Activated naive CD8-positive, alpha-beta T cell treated with anti-CD3 and anti-CD28 coated beads, Interleukin-2, amount 10 ng/mL, durations not matched to agents 7 days and 5 days (primary cell): ENCODE measurements at regions not wholly inside any gene's neighbourhood (a gene's known extent, or its start where the extent isn't known, plus 50 kb on each side); places are given as distances from the start of the nearest gene placed in this dataset.

Experiments
- ATAC-seq: fragments of 150-1000 bp; cut with Tn5 transposase; one replicate; pipeline ENCODE4 v1.10.0; 2021; ENCODE audit warnings: low read depth, moderate library complexity
- POLR2A ChIA-PET: fragments of 350-600 bp; sonication (Branson Sonifier 250); formaldehyde crosslinking; loops from one replicate; lab custom pipeline; 2021; ENCODE audit warnings: antibody characterized with exemption; lab: Charles Lee
- DNase-seq: peaks from one replicate; pipeline ENCODE4 v3.0.0; 2021
- H3K27ac Mint-ChIP-seq: one replicate; pipeline ENCODE4 v1.8.0; 2022; ENCODE audit warnings: mild to moderate bottlenecking, mixed read lengths
- H3K27me3 Mint-ChIP-seq: one replicate; pipeline ENCODE4 v1.8.0; 2022; ENCODE audit warnings: mild to moderate bottlenecking, moderate library complexity, mixed read lengths
- H3K36me3 Mint-ChIP-seq: one replicate; pipeline ENCODE4 v1.8.0; 2021; ENCODE audit warnings: mild to moderate bottlenecking, mixed read lengths
- H3K4me1 Mint-ChIP-seq: one replicate; pipeline ENCODE4 v1.8.0; 2021; ENCODE audit warnings: mixed read lengths
- H3K4me3 Mint-ChIP-seq: one replicate; pipeline ENCODE4 v1.8.0; 2022; ENCODE audit warnings: mild to moderate bottlenecking, moderate library complexity, mixed read lengths
- H3K9me3 Mint-ChIP-seq: one replicate; pipeline ENCODE4 v1.8.0; 2021; ENCODE audit warnings: mixed read lengths

DNA sequence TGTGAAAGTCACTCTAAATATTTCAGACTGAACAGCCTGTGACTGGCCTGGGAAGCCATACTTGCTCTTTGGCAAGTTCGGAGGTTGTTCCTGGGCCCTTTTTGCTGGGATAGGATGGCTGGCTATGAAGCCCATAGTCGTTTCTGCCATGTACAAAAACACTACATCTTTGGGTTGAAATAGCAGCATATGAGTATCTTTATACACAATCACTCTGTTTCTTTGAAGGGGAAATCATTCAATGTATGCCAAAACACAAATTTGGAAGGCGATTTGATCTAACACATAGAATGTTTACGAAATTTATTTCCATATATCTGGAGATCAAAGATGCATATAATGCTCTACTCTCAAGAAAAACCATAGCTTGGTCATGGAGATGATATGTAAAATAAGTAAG, 192.9 kb downstream of the SQOR start:
- H3K27ac Mint-ChIP-seq = no peak overlapping the region
- no peak overlapping the region for H3K4me3 Mint-ChIP-seq
- peaks cover 3% of the 10 kb centered on the region for H3K27me3 Mint-ChIP-seq
- no peaks in the 10 kb centered on the region for H3K4me1 Mint-ChIP-seq
- no peaks in the 10 kb centered on the region for H3K9me3 Mint-ChIP-seq
- POLR2A ChIA-PET = no interaction called here
- DNase-seq (no peak), ATAC-seq (no peak)
- no peaks in the 10 kb centered on the region for H3K36me3 Mint-ChIP-seq

DNA sequence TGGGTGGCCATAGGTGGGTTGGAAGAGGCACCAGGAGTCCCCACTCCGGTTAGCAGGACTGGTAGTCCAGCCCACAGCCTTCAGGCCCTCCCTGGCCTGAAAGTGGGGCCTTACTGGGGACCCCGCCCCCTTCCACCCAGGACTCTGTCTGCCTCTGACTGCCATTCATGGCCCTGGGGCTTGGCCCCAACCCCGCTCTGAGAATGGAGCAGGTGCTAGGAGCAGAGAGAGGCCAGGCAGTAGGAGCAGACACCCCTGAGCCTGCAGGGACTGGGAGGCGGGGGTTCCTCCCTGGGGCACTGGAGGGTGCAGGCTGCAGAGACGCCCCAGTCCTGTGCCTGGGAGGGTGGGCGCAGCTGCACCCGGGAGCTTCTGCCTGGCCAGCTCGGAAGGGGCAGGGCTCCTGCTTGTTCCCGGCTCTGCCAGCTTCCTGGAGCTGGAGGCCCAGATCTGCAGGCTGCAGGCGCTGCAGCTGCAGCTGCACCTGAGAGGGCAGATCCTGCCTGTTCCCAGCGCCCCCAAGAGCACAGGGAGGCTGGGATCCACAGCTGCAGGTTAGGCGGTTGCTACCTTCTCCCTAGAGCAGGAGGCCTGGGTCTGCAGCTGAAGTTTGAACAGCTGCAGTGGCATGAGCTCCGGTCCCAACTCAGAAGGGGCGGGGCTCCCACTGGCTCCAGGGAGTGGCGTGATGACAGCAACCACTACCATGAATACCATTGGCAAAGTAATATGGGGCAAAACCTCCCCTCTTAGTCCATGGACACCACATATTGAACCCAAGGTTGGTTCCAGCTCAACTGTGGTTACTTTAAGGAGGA, 194.7 kb downstream of the SQOR start:
- DNase-seq (no peak), ATAC-seq (no peak)
- no peaks in the 10 kb centered on the region for H3K27me3 Mint-ChIP-seq
- H3K36me3 Mint-ChIP-seq = no peaks in the 10 kb centered on the region
- no peak overlapping the region for H3K4me3 Mint-ChIP-seq
- no peaks in the 10 kb centered on the region for H3K4me1 Mint-ChIP-seq
- H3K9me3 Mint-ChIP-seq = no peaks in the 10 kb centered on the region
- no peak overlapping the region for H3K27ac Mint-ChIP-seq
- POLR2A ChIA-PET = no interaction called here

DNA sequence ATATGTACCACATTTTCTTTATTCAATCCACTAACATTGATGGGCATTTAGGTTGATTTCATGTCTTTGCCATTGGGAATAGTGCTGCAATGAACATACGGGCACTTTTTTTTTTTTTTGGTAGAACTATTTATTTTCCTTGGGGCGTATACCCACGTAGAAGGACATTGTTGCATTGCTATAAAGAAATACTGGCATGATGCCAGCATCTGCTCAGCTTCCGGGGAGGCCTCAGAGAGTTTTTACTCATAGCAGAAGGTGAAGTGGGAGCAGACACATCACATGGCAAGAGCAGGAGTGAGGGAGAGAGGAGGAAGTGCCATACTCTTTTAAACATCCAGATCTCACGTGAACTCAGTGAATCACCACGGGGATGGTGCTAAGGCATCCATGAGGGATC, 197.0 kb downstream of the SQOR start:
- POLR2A ChIA-PET = no interaction called here
- no peak for ATAC-seq
- H3K4me1 Mint-ChIP-seq = no peaks in the 10 kb centered on the region
- no peaks in the 10 kb centered on the region for H3K9me3 Mint-ChIP-seq
- no peak overlapping the region for H3K27ac Mint-ChIP-seq
- H3K4me3 Mint-ChIP-seq = no peak overlapping the region
- no peaks in the 10 kb centered on the region for H3K36me3 Mint-ChIP-seq
- DNase-seq = no peak
- H3K27me3 Mint-ChIP-seq = no peaks in the 10 kb centered on the region

DNA sequence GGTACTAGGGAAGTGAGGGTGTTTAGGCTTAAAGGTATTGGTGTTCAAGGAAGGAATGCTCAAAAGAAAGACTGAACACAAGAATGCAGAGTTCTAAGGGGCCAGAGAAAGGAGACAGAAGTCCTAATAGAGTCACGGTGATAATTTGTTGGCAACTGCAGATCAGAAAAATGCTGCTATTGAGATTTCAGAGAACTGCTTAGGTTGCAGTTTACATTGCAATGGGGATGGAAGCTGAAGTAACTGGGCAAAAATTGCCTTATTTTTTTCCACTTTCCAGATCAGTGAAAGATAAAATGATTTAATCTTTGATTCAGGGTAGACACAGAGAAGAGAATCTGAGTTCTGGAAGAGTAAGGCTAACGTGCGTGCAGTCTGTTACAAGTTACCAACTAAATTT, 199.8 kb downstream of the SQOR start:
- DNase-seq = no peak
- no peak for ATAC-seq
- H3K4me1 Mint-ChIP-seq = no peaks in the 10 kb centered on the region
- no peak overlapping the region for H3K27ac Mint-ChIP-seq
- no peaks in the 10 kb centered on the region for H3K36me3 Mint-ChIP-seq
- no peaks in the 10 kb centered on the region for H3K27me3 Mint-ChIP-seq
- H3K4me3 Mint-ChIP-seq = no peak overlapping the region
- POLR2A ChIA-PET = no interaction called here
- no peaks in the 10 kb centered on the region for H3K9me3 Mint-ChIP-seq

DNA sequence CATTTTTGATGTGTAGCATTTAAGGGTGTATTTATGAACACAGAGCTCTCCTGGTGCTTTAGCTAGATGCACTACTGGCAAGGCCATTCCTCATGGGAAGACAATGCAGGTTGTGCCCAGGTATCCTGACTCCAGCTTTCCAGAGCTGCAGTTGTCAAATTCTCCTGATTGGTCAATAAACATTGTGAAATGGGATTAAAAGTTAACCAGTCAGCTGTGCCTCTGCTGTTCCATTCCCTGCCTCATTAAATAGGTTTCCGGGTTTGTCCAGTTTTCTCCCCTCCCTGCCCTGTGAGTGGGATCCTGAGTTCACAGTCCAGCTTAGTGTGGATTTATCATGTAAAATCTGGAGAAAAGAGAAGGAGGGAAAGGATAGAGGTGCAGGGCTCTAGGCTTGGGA, 207.3 kb downstream of the SQOR start:
- H3K36me3 Mint-ChIP-seq = no peaks in the 10 kb centered on the region
- DNase-seq (no peak), ATAC-seq (no peak)
- peaks cover 8% of the 10 kb centered on the region for H3K27me3 Mint-ChIP-seq
- POLR2A ChIA-PET = no interaction called here
- H3K4me3 Mint-ChIP-seq = no peak overlapping the region
- no peaks in the 10 kb centered on the region for H3K9me3 Mint-ChIP-seq
- no peak overlapping the region for H3K27ac Mint-ChIP-seq
- no peaks in the 10 kb centered on the region for H3K4me1 Mint-ChIP-seq

DNA sequence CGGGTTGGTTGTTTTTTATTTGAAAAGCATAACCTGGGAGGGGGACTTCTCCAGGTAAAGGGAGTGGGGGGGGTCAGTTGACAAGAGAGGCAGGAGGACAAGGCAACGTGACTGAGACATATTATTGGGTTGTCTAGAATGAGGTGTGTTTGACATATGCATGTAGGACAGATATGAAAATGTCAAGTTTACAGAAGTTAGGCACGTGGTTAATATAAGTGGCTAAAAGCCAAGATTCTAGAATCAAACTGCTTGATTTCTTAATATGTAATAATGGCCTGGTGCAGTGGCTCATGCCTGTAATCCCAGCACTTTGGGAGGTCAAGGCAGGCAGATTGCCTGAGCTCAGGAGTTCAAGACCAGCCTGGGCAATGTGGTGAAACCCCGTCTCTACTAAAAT, 212.8 kb downstream of the SQOR start:
- ATAC-seq = no peak
- POLR2A ChIA-PET = no interaction called here
- no peaks in the 10 kb centered on the region for H3K4me1 Mint-ChIP-seq
- no peak overlapping the region for H3K4me3 Mint-ChIP-seq
- no peaks in the 10 kb centered on the region for H3K36me3 Mint-ChIP-seq
- no peaks in the 10 kb centered on the region for H3K9me3 Mint-ChIP-seq
- H3K27ac Mint-ChIP-seq = no peak overlapping the region
- peaks cover 2% of the 10 kb centered on the region for H3K27me3 Mint-ChIP-seq
- no peak for DNase-seq

DNA sequence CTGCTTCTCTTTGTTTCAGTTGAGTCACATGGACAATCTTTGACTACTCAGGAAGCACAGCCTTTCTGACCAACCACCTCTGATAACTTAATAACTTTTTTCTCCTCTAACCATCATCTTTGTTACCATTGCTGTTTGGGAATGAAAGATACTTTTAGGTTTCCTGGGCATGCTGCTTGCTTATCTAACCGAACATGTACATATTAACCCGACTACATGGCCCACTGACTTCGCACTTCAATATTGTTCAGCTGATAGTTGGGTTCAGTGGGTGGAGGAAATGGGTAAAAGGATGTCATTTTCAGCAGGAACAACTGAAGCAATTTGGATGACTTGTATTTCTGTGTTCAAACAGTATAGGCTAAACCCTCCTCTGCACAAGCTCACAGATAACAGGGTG, 214.3 kb downstream of the SQOR start:
- Mint-ChIP-seq H3K27me3 (no peaks in the 10 kb centered on the region), H3K4me3 (no peak overlapping the region)

DNA sequence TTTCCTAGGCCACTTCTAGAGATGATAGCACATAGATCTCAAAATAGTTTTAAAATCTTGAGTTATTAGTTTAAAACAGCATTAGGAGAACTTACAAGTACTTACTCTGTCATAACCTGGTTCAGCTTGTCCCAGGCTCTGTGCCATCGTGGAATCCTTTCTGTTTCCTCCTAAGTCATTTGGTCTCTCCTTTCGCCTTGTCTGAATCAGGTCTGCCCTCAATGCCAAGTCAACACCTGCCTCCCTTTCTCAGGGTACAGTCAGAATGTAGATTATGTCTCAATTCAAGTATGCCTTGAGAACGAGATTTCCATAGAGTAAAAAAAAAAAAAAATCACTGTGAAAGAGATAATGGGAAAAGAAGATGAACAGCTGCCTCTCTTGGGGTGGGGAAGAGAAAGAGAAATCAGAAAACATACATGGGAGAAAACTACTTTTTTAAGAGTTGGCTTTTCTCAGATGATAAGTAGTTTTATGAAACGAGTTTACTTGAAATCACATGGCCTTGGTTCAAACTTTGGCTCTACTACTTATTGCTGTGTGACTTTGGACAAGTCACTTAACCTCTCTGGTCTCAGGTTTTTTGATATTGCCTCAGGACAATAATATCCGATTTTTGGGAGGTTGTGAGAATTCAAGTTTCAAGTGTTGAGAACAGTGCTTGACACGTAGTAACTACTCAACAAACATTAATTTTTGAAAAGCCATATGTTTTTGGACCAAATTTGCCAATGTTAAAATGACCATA, 219.8 kb downstream of the SQOR start:
- Mint-ChIP-seq H3K36me3 (no peaks in the 10 kb centered on the region), H3K27ac (no peak overlapping the region), H3K9me3 (peaks cover 1% of the 10 kb centered on the region), H3K4me3 (no peak overlapping the region), H3K27me3 (no peaks in the 10 kb centered on the region), H3K4me1 (no peaks in the 10 kb centered on the region)
- POLR2A ChIA-PET = no interaction called here
- ATAC-seq (no peak), DNase-seq (no peak)

More for the DNA sequence above, 214.3 kb downstream of the SQOR start:
- DNase-seq (no peak), ATAC-seq (no peak)
- POLR2A ChIA-PET = no interaction called here
- Mint-ChIP-seq H3K36me3 (no peaks in the 10 kb centered on the region), H3K9me3 (no peaks in the 10 kb centered on the region), H3K27ac (no peak overlapping the region), H3K4me1 (no peaks in the 10 kb centered on the region)

DNA sequence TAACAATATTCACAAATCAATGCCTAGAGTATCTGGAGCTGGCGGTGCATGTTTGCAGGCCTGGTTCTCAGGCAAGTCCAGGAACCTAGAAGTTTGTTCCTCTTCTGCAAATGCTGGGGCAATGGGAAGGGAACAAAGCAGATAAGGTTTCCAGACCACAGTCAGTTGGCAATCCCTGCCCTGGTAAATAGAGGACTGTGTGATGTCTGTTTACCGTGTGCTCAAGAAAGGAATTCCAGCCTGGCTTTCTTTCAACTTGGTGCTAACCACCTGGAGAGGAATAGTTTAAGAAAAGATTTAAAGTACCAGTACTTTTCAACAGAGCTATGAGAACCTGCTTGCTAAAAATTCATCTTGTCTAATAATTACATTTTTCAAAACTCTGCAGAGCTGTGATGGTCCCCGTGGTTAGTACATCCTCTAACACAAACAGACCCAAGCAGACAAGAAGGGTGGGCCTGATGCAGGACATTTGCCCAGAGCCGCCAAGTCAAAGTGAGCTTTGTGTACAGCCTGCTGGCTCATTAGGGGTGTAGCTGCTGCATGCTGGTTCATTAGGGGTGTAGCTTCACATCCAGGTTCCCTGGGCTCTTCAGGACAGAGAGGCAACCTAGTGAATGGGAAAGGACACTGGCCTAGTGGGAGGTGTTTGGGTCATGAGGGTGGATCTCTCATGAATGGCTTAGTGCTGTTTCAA, 220.5 kb downstream of the SQOR start:
- Mint-ChIP-seq H3K27ac (no peak overlapping the region), H3K4me3 (no peak overlapping the region), H3K36me3 (no peaks in the 10 kb centered on the region), H3K4me1 (no peaks in the 10 kb centered on the region), H3K9me3 (peaks cover 1% of the 10 kb centered on the region), H3K27me3 (no peaks in the 10 kb centered on the region)
- DNase-seq (no peak), ATAC-seq (no peak)
- POLR2A ChIA-PET = no interaction called here

DNA sequence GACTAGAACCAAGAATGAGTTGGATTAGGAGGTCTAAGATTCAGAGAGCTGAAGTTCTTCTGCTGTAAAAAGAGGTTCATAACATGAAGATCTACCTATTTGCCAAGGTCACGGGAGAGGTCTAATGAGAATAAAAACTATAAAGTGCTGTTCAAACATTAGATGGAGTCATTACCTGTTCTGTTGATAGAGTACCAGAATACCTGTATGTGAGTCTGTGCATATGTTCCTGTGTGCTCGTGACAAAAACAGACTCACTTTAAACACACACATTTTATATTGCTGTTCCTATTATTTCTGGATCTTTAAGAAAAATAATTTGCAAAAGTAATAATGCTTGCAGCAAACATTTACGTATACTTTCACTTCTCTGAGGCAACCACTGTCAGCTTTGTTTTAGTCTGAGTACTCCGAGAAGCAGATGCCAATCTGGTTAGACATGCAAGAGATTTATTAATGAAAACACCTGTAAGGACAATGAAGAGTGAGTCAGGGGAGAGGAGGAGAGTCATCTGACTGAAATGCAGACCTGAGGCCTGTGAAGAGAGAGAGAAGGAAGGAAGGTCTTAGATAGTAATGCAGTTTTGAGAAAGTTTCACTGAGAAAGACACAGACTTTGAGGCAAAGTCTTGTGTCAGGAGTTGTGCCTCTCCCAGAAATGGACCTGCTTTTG, 221.2 kb downstream of the SQOR start:
- H3K27ac Mint-ChIP-seq = no peak overlapping the region
- H3K4me1 Mint-ChIP-seq = no peaks in the 10 kb centered on the region
- H3K9me3 Mint-ChIP-seq = peaks cover 1% of the 10 kb centered on the region
- no peak for DNase-seq
- H3K27me3 Mint-ChIP-seq = no peaks in the 10 kb centered on the region
- no peaks in the 10 kb centered on the region for H3K36me3 Mint-ChIP-seq
- ATAC-seq = no peak
- H3K4me3 Mint-ChIP-seq = no peak overlapping the region
- POLR2A ChIA-PET = no interaction called here

DNA sequence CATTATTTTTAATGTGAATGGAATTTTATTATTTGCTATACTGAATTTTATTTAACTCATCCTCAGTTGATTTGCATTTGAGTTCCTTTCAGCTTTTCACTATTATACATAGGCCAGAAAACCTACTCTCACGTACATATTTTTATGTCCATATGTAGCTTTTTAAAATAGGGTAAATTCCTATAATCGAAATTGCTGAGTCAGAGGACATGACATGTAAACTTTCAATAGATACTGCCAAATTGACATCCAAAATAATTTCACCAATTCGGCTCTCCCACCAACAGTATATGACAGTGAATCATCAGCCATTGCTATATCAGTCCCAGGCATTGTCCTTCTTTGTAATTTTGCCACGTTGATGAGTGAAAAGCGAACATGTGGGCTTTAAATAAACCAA, 222.5 kb downstream of the SQOR start:
- no peak for ATAC-seq
- POLR2A ChIA-PET = no interaction called here
- no peak overlapping the region for H3K4me3 Mint-ChIP-seq
- no peaks in the 10 kb centered on the region for H3K27me3 Mint-ChIP-seq
- H3K9me3 Mint-ChIP-seq = peaks cover 1% of the 10 kb centered on the region
- DNase-seq = no peak
- H3K36me3 Mint-ChIP-seq = no peaks in the 10 kb centered on the region
- no peaks in the 10 kb centered on the region for H3K4me1 Mint-ChIP-seq
- H3K27ac Mint-ChIP-seq = no peak overlapping the region

DNA sequence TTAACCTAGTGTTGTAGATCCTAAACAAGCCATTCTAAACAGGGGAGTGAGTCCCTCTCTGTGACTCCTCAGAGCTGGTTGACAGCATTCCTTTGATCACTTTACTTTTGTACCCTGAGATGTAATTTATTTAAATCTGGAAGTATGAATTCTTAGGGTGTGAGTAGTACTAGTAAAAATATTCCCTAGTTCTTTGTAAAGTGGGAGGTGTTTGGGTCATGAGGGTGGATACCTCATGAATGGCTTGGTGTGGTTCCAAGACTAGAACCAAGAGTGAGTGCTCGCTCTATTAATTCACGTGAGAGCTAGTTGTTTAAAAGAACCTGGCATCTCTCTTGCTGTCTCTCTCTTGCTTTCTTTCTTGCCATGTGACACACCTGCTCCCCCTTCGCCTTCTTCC, 223.7 kb downstream of the SQOR start:
- no peaks in the 10 kb centered on the region for H3K36me3 Mint-ChIP-seq
- ATAC-seq (no peak), DNase-seq (no peak)
- H3K4me3 Mint-ChIP-seq = no peak overlapping the region
- POLR2A ChIA-PET = no interaction called here
- H3K4me1 Mint-ChIP-seq = no peaks in the 10 kb centered on the region
- H3K9me3 Mint-ChIP-seq = peaks cover 1% of the 10 kb centered on the region
- no peaks in the 10 kb centered on the region for H3K27me3 Mint-ChIP-seq
- no peak overlapping the region for H3K27ac Mint-ChIP-seq

DNA sequence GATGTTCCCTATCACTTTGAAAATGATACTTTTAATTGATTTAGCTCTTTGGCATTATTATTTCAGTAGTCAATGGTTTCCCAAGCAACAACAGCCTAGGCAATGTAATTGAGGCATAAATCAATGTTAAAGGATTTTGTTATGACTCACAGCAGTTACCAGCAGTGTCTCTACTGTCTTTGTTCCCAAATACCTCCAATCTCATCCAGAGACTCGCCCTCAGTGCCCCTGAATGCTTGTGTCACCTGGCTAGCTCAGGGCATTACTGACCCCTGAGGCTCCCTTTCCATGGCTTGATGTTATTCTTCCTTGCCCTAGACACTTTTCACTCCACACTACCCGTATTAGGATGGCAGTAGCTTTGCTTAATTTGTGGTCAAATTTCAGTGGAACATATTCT, 227.2 kb downstream of the SQOR start:
- H3K4me3 Mint-ChIP-seq = no peak overlapping the region
- POLR2A ChIA-PET = no interaction called here
- H3K36me3 Mint-ChIP-seq = no peaks in the 10 kb centered on the region
- no peak for ATAC-seq
- H3K4me1 Mint-ChIP-seq = no peaks in the 10 kb centered on the region
- no peaks in the 10 kb centered on the region for H3K27me3 Mint-ChIP-seq
- no peak overlapping the region for H3K27ac Mint-ChIP-seq
- no peak for DNase-seq
- H3K9me3 Mint-ChIP-seq = no peaks in the 10 kb centered on the region
